ENCODE measurements at regions not wholly inside any gene's neighbourhood (a gene's known extent, or its start where the extent isn't known, plus 50 kb on each side); places are given as distances from the start of the nearest gene placed in this dataset.

GRCh38 chr9:103997856-103998370 lies 96.2 kb upstream of the SMC2 start:
- no peak for TF ChIP-seq CTCF (IDR thresholded peaks at IDR 0.05)
- TF ChIP-seq REST (IDR thresholded peaks at IDR 0.05; ENCODE audit: insufficient read depth in 1 of 2, low read depth in 2 of 2, low read length in 1 of 2) = no peak
